Ovary (tissue), 7 donors: ENCODE measurements at regions not wholly inside any gene's neighbourhood (a gene's known extent, or its start where the extent isn't known, plus 50 kb on each side); places are given as distances from the start of the nearest gene placed in this dataset.

ENCODE experiments used
- DNase-seq, 5 donors: peaks; one replicate each; pipeline ENCODE4 v3.0.0-alpha.2; 2019 to 2020
- H3K27ac ChIP-seq, 2 donors: fragments of 200-600 bp; one replicate each; pipeline versions ENCODE4 v1.5.1 to v1.8.0; 2019 to 2022
- H3K27me3 ChIP-seq: fragments of 200-600 bp; one replicate; pipeline ENCODE4 v1.8.0; 2022
- H3K36me3 ChIP-seq: fragments of 200-600 bp; sonication (generic); one replicate; pipeline ENCODE4 v1.5.1; 2019
- H3K4me1 ChIP-seq: one replicate; pipeline ENCODE4 v1.8.1; 2013; ENCODE audit warnings: mild to moderate bottlenecking, moderate library complexity; ENCODE audit not compliant: insufficient read depth
- H3K4me3 ChIP-seq: fragments of 200-600 bp; sonication (generic); one replicate; pipeline ENCODE4 v1.5.1; 2017
- H3K9me3 ChIP-seq, 2 donors: fragments of 200-600 bp in 1 of 2; sonication (generic) in 1 of 2; one replicate each; pipeline versions ENCODE4 v1.5.1 to v1.8.1; 2013 to 2019; ENCODE audit warnings: mild to moderate bottlenecking in 1 of 2, moderate library complexity in 1 of 2
- EP300 ChIP-seq: sonication (generic); formaldehyde crosslinking; IDR thresholded peaks from one replicate; pipeline ENCODE4 v1.6.1; 2017; ENCODE audit warnings: antibody characterized with exemption
- POLR2A ChIP-seq: fragments of 450-650 bp; IDR thresholded peaks from one replicate; pipeline ENCODE4 v1.6.1; 2017; ENCODE audit warnings: antibody characterized with exemption, mild to moderate bottlenecking, moderate library complexity
- WGBS, 3 donors: extraction: QIAGEN DNeasy Blood & Tissue Kit in 1 of 3; methylation state at CpG; one replicate each; pipeline versions ENCODE4 v1.1.5 to v1.1.7; 2013 to 2017; 5-methylcytosine and 5-hydroxymethylcytosine counted together
- intact Hi-C, 4 donors: fragments of 100-400 bp; cut with DNase I; formaldehyde crosslinking; loops; one replicate each; pipeline versions ENCODE4 v1.11.0 to v1.15.1; 2022 to 2023
- TF ChIP-seq, protein P1 (sequence below), 3 donors: fragments of 450-650 bp in 2 of 3; fragments of 200-600 bp in 1 of 3; IDR thresholded peaks; one replicate each; pipeline versions ENCODE4 v1.5.1 to v1.8.0; 2016 to 2022; ENCODE audit warnings: antibody characterized with exemption in 3 of 3, mild to moderate bottlenecking in 1 of 3
- donor health status: DM: no; HTN: no; CAD: no; lungs with moderate emphysema.
- donor health status: DM: no; HTN: no; CAD: no.
- donor health status: Bipolar disorder and iron deficiency.
- donor health status: DM: no; HTN: no; CAD: no.
- donor health status: DM: yes; HTN: yes; CAD: no.

GRCh38 chr2:204183608-204184007 is 247.0 kb downstream of the ICOS start:
- Histone ChIP-seq H3K27me3 (no peaks in the 10 kb centered on the region), H3K9me3 (no peaks in the 10 kb centered on the region), H3K36me3 (no peaks in the 10 kb centered on the region), H3K4me3 (no peak overlapping the region), H3K27ac (no peak overlapping the region), H3K4me1 (no peaks in the 10 kb centered on the region)
- 6 to 17% (median 8%) methylated on average over 4 of the region's 4 CpGs for WGBS, 3 donors
- TF ChIP-seq EP300 = no peak
- intact Hi-C loops = no loop called here
- no peak for DNase-seq

- H3K27ac ChIP-seq = no peak overlapping the region
- WGBS, 3 donors = 57 to 73% (median 59%) methylated on average over 4 of the region's 4 CpGs
- no peak for TF ChIP-seq EP300
- no peak for TF ChIP-seq POLR2A
- H3K27me3 ChIP-seq = no peaks in the 10 kb centered on the region
- H3K9me3 ChIP-seq = no peaks in the 10 kb centered on the region
- intact Hi-C loops = no loop called here
- H3K36me3 ChIP-seq = no peaks in the 10 kb centered on the region
- H3K4me1 ChIP-seq = no peaks in the 10 kb centered on the region
- no peak for DNase-seq
- H3K4me3 ChIP-seq = no peak overlapping the region
These were observed 247.7 kb downstream of the ICOS start for GRCh38 chr2:204184226-204184625.

DNA sequence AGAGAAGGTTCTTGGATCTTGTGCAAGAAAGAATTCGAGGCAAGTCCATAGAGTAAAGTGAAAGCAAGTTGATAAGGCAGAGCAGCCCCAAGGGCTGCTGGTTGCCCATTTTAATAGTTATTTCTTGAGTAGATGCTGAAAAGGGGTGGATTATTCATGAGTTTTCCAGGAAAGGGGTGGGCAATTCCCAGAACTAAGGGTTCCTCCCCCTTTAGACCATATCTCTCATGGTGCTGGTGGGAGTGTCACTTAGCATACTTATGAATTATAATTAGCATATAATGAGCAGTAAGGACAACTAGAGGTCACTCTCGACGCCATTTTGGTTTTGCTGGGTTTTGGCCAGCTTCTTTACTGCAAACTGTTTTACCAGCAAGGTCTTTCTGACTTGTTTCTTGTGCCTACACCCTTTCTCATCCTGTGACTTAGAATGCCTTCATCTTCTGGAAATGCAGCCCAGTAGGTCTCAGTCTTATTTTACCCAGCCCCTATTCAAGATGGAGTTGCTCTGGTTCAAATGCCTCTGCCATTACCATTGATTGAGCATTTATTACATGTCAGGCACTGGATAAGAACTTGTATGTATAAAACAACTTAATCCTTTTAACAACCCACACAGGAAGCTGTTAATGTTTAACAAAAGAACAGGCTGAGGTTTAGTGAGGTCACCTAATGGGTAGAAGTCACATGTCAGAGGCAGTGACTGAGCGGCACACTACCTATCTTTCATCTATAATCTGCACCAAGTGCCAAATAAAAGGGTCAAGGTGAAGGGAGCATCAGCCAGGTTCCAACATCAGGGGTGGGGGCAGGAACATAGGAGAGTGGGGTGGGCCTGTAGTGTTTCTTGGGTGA is 250.9 kb downstream of the ICOS start:
- Histone ChIP-seq H3K27ac (no peak overlapping the region), H3K9me3 (no peaks in the 10 kb centered on the region), H3K36me3 (no peaks in the 10 kb centered on the region), H3K4me3 (no peak overlapping the region), H3K4me1 (no peaks in the 10 kb centered on the region), H3K27me3 (no peaks in the 10 kb centered on the region)
- no peak for DNase-seq
- intact Hi-C loops = no loop called here
- WGBS, 3 donors = 65 to 80% (median 69%) methylated on average over 4 of the region's 4 CpGs
- TF ChIP-seq POLR2A (no peak), EP300 (no peak)
- TF ChIP-seq, protein P1, sequence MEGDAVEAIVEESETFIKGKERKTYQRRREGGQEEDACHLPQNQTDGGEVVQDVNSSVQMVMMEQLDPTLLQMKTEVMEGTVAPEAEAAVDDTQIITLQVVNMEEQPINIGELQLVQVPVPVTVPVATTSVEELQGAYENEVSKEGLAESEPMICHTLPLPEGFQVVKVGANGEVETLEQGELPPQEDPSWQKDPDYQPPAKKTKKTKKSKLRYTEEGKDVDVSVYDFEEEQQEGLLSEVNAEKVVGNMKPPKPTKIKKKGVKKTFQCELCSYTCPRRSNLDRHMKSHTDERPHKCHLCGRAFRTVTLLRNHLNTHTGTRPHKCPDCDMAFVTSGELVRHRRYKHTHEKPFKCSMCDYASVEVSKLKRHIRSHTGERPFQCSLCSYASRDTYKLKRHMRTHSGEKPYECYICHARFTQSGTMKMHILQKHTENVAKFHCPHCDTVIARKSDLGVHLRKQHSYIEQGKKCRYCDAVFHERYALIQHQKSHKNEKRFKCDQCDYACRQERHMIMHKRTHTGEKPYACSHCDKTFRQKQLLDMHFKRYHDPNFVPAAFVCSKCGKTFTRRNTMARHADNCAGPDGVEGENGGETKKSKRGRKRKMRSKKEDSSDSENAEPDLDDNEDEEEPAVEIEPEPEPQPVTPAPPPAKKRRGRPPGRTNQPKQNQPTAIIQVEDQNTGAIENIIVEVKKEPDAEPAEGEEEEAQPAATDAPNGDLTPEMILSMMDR (IDR thresholded peaks at IDR 0.05) = no peak

DNA sequence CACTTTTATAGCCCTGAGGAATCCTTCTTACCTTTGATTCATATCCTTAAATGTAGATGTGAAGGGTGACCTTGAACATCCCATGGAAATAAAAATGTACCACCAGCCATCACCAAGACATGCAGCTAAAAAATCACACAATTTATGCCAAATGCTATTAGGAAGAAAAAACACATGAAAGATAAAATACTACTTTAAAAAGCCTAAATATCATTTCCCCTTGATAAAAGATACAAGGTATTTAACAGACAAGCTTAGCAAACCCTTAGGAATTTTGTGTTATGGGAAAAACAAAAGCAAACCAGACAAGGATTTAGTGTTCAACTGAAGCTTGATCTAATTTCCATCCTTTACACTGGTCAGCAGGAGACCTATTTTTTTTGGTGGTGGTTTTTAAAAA is 255.0 kb downstream of the ICOS start:
- TF ChIP-seq POLR2A (no peak), EP300 (no peak)
- TF ChIP-seq, protein P1 (IDR thresholded peaks at IDR 0.05) = no peak
- DNase-seq = no peak
- intact Hi-C loops = no loop called here
- Histone ChIP-seq H3K4me1 (no peaks in the 10 kb centered on the region), H3K27me3 (no peaks in the 10 kb centered on the region), H3K27ac (no peak overlapping the region), H3K9me3 (no peaks in the 10 kb centered on the region), H3K4me3 (no peak overlapping the region), H3K36me3 (no peaks in the 10 kb centered on the region)

- H3K27me3 ChIP-seq = no peaks in the 10 kb centered on the region
- H3K4me1 ChIP-seq = no peaks in the 10 kb centered on the region
- no peak for TF ChIP-seq EP300
- TF ChIP-seq, protein P1 (IDR thresholded peaks at IDR 0.05) = no peak
- TF ChIP-seq POLR2A = no peak
- H3K4me3 ChIP-seq = no peak overlapping the region
- intact Hi-C loops = loop anchor here in 1 of 4 donors (5.0 kb wide), 1 partner anchor 852 kb away; no protein-coding TSS in a partner anchor
- 85 to 92% (median 86%) methylated on average over 4 of the region's 4 CpGs for WGBS, 3 donors
- H3K36me3 ChIP-seq = no peaks in the 10 kb centered on the region
- no peaks in the 10 kb centered on the region for H3K9me3 ChIP-seq
- DNase-seq = no peak
- no peak overlapping the region for H3K27ac ChIP-seq
These were observed 258.9 kb downstream of the ICOS start for GRCh38 chr2:204195498-204195897.
